Stimulated activated CD4-positive, alpha-beta T cell treated with anti-CD3 and anti-CD28 coated beads, Interleukin-15, amount 100 ng/mL, for 24 hours (primary cell): ENCODE measurements at regions not wholly inside any gene's neighbourhood (a gene's known extent, or its start where the extent isn't known, plus 50 kb on each side); places are given as distances from the start of the nearest gene placed in this dataset.
"Not testable (repeated sequence)": the region's sequence is repeated elsewhere in the genome, so short reads cannot be mapped to it uniquely, and the experiment has no call there.

Experiments used
- DNase-seq: peaks from one replicate; pipeline ENCODE4 v3.0.0-alpha.2; 2020

DNA sequence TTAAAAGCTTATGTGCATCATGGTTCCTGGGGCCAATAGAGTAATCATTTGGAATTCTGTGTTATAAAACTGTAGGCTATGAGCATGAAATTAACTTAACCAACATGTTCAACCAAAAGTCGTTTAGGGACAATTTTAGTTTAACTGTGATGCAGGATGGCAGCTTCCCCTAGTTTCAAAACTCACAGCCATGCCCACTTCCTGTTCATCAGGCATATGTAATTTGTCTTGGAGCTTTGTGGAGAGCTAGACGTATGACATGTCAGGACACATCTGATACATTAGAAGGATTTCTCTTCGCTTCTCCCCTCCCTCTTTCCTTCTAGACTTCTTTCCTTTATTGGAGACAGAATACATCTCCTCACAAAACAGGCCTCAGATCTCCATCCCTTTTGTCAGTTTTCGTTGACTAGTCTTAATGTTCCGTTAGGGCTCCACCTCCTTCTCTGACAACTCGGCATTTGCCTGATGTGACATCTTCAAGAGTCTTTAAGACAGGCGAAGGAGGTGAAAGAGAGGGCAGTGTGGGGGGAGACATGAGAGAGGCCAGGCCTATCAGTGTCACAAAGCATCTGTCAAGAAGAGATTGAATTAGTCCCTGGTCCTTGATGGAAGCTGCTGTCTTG is 176.0 kb downstream of the MSX2 start:
- no peak for DNase-seq

DNA sequence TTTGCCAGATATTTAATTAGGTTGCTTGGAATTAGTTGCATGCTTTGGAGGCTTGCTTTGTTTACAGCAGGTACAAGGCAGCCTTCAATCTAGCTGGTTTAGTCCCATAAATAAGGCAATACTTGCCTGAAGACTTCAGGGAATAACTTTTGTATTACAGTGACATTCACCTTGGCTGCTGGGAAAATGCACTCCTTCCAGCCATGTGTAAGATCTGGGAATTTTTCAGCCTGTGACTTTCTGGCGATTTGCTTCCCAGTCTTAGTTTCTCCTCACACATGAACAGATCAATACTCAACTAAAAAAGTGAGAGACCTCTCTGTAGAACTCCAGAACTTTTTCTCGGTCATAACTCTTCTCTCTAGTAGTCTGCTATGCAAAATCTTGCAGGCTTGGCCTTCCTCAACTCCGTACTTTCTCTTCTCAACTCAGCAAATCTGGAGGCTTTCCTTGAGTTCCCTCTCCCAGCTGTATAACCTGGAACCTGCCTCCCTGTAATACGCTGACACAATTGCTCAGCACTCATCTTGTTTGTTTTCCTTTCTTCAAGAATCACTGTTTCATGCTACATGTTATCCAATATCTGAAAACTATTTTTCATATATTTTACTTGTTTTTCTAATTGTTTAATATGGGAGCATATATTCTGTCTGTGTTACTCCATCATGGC is 173.0 kb downstream of the MSX2 start:
- no peak for DNase-seq

DNA sequence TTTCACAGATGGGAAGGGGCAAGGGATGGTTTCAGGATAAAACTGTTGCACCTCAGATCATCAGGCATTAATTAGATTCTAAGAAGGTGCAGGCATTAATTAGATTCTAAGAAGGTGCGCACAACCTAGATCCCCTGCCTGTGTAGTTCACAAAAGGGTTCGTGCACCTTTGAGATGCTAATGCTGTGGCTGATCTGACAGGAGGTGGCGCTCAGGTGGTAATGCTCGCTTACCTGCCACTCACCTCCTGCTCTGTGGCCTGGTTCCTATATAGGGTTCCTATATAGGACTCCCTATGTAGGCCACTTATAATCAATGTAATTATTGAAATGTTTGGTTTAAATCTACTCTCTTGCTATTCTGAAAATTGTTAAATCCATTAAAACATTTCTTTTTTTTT is 171.0 kb downstream of the MSX2 start:
- no peak for DNase-seq

DNA sequence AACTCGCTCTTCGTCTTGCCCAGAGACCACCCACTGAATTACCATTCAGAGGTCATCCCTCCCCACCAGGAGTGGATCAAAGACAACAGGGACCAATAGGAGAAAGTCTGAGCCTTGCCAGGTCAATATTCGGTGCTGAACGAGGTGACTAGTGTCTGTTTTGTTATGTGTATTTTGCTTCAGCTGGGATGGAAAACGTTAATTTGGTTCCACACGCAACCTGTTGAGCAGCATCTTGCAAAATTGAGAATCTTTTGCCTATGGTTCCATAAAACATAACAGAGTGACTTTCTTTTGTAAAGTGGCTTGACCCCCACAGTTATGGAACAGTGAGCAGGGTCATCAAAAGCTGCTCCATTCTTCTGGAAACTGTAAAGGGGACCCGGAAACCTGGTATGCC is 168.4 kb downstream of the MSX2 start:
- no peak for DNase-seq

DNA sequence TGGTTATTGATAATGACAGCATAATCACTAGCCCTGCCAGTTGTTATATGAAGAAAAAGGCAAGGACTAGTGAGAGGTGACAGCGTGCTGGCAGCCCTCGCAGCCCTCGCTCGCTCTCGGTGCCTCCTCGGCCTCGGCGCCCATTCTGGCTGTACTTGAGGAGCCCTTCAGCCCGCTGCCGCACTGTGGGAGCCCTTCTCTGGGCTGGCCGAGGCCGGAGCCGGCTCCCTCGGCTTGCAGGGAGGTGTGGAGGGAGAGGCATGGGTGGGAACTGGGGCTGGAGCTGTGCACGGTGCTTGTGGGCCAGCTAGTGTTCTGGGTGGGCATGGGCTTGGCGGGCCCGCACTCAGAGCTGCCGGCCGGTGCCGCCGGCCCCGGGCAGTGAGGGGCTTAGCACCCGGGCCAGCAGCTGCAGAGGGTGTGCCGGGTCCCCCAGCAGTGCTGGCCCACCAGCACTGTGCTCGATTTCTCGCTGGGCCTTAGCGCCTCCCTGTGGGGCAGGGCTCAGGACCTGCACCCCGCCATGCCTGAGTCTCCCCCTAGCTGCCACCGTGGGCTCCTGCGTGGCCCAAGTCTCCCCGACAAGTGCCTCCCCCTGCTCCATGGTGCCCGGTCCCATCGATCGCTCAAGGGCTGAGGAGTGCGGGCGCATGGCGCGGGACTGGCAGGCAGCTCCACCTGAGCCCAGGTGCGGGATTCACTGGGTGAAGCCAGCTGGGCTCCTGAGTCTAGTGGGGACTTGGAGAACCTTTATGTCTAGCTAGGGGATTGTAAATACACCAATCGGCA is 156.2 kb downstream of the MSX2 start:
- DNase-seq = not testable (repeated sequence)

DNA sequence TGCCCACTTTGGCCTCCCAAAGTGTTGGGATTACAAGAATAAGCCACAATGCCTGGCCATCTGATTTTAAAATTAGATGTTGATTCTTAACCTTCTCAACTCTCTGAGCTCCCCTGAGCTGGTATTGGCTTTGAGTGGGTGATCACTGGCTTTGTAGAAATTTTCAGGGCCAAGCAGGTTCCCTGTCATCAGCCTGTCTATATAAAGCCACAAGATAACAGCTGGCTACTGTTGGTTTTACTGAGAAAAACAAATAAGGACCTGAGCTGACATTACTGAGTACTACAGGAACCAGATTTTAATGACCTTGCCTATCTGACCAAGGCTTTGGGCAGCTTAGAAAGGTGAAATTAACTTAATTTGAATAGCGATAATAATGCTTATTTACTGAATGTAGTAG is 153.6 kb downstream of the MSX2 start:
- no peak for DNase-seq

DNA sequence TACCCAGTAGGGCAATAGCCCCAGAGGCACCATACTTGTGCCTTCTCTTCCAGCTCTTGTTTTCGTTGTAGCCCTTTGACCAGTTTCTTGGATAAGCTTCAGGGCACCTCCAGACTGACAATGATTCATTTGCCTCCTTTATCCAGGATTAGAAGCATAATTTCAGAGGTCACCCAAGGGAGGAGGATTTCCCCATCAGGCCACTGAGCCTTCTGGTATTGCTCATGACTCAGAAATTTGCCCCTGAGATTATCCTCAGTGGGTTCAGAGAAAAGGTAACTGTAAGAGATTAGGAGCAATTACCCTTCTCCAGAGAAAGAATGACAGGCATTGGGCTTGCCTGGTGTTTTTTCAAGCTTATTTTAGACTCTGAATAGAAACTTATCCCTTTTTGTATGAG is 147.9 kb downstream of the MSX2 start:
- no peak for DNase-seq

DNA sequence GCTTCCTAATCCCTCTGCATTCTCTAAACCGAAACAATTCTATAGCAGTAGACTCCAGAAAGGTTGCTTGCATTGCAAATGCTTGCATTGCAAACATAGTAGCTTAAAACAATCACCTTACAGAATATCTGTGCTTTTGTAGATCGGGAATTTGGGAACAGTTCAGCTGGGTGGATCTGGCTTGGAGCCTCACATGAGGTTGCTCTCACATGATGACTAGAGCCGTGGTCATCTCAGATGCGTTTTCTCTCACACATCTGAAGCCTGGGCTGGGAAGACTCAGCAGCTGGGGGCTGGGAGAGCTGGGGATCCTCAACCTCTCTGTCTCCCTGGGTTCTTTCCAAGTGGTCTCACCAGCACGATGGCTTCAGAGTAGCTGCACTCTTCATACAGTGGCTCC is 127.8 kb downstream of the MSX2 start:
- DNase-seq = no peak

DNA sequence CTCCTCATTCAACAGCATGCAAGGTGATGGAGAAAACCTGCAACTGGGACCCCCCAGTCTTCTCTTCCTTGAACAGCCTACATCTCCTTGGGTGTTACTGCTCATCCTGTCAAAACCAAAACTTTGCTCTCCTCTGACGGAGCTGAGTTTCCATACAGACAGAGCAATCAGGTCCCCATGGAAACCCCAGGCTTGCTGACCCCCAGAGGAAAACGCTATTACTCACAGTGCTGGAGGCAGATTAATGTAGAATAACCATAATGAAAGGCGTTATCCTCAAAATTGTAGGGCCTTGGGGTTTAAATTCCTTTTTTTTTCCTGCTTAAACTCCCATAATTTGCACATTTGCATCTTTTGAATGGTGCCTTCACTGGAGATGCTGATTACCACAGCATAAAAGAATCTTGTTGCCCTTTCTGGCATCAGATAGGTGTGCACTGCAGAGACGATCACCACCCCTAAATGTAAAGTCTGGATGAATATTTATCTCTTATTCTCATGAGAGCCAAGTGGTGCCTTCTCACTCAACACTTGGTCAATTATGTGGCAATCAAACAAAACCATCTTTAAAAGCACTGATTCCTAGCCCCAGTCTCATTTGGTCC is 126.3 kb downstream of the MSX2 start:
- no peak for DNase-seq

DNA sequence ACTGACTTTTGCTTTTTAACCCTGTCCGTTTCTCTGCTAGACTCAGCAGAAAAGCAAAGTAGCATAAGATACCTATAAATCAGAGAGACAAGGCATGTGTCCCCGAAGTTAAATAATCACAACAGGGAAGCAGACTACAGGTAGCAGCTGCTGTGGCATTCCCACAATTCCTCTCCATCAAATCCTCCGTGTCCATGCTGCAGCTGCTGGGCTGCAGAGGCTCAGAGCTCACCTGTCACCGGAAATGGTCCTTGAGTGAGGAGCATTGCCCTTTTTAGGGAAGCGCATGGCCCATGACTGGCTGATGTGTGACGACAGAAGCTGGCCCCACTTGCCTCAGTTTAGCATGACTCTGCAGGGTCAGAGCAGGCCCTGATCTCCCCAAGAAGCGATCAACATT is 125.0 kb downstream of the MSX2 start:
- DNase-seq = no peak

DNA sequence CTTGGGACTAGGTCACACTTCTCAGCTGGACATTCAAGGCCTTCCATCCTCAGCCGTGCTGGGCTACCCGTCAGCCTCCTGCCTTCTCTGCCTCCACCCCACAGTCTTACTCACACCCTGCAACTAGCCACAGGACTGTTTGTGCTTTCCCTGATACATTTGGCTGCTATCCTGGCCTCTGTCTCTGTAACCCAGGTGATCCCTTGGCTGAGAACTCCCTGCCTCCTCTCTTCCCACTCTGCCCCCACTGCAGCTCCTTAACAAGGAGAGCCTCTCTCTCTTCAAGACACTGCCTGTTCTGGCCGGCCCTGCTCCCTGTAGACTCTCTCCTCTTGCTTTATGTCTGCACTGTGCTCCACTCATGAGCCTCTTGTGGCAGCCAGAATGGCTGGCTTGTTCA is 120.6 kb downstream of the MSX2 start:
- DNase-seq = no peak

DNA sequence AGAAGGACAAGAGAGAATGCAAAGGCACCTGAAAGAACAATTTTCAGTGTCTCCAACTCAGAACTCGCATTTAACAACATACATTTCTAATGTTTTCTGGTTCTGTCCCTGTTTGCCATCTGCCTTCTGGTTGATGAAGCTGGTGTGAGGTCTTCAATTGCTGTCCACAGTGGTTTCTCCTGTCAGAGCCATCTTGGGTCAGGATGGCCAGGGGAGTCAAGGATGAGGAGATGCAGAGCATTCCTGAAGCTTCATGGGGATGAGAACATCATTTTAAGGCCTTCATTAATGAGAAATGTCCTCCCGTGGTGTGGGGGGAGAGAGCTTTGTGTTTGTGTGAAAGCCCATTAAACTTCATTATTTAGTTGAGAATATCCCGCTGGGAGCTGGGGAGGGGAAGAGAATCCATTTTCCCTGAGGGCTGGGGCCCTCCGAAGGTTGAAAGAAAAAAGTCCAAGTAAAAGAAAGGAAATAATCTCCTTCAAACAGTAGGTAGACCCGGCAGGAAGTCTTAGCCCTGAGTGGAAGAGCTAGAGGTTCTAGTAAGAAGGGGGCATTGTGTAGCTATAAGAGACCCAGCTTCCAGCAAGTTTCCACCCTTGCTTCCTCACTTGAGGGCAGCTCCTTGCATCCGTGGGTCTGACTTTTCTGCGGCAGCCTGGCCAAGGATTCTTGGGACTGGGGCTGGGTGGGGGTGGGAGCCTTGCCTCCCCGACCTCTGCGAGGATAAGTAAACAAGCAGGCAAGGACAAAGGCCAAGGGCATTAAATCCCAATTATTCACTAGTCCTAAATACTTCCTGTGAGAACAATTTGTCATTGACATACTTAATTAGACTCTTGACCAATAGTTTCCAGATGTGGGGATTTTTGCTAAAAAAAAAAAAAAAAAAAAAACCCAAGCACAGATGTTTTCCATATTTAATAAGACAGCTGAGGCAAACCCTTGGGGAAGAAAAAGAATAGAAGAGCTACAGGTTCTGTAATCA is 119.2 kb downstream of the MSX2 start:
- DNase-seq = no peak

DNA sequence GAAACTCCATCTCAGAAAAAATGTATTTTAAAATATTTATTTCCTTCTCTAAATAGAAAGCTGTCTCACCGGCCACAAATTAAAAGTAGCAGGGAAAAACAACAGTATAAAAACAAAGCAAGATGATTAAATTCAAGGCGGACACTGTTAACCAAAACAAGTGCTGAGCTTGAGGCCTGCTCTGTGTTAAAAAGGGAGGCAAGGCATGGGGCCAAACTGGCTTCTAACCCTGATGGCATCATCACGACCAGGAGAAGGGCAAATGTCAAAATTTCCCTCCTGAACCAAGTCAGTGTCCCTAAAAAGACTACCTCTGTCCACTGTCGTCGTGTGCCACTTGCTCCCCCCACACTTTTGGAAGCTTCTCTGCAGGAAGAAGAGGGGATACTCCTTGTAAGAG is 116.1 kb downstream of the MSX2 start:
- no peak for DNase-seq

DNA sequence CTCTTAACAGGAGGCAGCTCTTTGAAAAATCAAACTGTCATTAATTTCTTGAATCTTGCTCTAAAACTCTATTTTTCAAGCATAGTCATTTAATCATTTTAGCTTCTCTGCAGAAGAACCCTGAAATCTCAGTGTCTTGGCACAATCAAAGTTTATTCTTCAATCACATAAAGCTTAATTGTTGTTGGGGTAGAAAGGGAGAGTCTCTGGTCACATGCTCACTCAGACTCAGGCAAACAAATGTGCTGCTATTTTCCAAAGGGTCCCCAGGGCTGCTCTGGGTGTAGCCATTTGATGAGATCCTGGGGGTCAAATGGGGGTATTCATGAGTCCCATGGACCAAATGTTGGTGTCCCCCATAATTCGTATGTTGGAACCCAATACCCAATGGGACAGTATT is 114.8 kb downstream of the MSX2 start:
- DNase-seq = no peak

DNA sequence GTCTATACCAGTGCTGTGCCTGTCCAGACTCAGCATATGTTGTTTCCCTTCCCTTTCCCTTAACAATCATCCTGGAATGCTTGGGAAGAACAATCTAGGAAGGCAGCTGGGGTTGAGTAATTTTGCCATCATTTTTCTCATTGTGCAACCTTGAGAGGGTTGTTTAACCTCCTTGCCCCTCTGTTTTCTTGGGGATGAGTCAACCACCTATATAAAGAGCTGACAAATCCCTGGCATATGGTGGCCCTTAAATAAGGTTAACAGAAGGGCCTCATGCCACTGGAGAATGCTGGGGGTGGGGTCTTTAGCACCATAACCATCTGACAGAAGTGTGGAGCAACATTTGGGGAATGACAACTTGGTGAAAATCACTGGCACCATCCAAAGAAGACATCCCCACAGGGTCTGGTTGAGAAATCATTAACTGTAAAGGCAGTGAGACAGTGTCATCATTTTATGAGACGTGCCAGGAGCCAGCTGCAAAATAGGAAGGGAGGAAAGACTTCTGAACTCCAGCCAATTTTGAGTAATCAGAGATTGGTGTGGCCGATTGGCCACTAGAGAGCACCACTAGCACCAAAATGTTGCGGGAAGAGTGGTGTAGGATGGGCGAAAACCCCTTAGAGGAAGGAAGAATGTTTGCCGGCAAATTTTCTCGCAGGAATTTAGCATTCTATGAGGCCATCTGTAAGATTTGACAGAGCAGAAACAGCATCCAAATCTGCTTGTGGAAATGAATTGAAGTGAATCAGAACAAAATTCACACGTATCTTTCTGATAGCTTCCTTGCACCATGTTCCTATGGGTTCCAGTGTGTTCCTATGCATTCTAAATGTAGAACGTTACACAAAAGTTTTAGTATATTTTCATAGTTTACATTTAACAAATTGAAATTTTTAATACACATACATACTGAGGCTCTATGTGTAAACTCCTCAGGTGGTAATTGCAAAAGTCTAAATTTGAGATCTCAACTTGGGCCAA is 113.8 kb downstream of the MSX2 start:
- no peak for DNase-seq

DNA sequence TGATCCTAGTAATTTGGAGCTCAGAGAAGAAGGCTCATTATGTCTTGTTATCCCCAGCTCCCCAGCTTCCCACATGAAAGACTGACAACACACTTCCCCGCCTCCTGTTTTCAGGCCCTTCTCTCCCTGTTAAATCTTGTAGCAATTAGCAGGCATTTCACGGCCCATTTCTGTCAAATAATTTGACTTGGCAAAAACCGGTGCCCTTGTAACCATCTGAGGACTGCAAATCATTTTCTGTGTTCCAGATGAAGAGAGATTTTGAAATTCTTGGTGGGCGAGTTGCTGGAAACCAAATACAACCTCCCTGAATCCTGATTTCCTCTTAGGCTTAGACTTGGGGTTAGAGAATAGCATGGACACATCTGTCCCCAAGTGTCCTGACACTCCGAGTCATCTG is 109.7 kb downstream of the MSX2 start:
- no peak for DNase-seq

DNA sequence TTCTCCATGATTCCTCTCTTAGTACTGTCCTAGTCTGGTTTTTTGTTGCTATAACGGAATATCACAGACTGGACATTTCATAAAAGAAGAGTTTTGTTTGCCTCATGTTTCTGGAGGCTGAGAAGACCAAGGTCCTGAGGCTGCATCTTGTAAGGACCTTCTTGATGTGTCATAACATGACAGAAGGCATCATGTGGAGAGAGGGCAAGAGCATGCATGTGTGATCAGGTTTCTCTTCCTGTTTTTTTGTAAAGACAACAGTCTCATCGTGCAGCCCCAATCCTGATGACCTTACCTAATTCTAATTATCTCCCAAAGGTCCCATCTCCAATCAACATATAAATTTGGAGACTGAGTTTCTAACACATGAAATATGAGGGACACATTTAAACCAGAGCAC is 108.4 kb downstream of the MSX2 start:
- DNase-seq = no peak

DNA sequence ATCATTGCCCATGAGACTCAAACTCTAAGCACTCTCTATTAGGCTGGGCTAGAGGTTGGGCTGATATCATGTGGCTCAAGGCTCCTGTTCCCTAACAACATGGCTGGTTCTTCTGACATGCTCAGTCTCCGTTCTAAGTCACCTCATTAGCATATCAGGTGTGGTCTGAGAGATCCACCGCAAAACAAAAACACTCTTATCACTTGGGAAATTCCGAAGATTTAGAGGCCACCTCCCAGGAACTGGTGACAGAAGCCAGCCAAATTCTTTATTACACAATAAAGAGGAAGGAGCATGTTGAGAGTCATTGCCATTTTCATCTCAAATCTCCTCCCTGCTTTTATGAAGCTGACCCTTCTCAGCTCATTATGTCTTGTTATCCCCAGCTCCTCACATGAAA is 107.6 kb downstream of the MSX2 start:
- no peak for DNase-seq

DNA sequence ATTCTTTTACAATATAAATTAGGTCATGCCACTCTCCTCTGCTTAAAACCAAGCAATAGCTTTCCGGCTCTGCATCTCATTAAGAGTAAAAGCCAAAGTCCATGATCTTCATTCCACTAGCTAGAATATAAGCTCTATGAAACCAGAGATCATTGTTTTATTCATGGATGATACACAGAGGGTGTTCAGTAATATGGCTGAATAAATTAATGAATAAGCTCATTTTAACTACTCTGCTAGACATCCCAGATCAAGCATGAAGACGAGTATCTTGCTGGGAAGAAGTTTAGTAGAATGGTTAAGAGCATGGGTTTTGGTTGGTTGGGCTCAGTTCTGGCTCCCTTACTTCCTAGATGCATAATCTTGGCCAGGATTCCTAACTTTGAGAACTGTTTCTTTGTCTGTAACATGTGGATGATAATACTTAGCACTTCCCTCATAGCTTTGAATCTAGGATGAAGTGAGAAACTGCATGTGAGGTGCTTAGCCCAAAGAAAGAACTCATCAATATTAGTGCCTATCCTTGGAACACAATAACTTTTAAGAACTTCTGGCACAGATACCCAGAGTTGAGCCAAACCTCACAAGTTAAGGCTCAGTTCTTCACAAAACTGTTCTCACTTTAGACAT is 106.8 kb downstream of the MSX2 start:
- DNase-seq = no peak

DNA sequence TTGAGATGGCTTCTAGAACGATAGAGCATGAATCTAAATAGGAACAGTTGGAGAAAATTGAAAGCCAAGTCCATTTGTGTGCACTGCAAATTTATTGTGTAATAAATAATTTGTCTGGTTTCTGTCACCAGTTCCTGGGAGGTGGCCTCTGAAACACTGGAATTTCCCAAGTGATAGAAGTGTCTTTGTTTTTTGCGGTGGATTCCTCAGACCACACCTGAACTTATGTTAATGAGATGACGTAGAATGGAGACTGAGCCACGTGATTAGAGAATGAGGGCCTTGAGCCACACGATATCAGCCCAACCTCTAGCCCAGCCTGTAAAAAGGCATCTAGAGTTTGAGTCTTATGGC is 105.1 kb downstream of the MSX2 start:
- DNase-seq = no peak
